ENCODE measurements at regions not wholly inside any gene's neighbourhood (a gene's known extent, or its start where the extent isn't known, plus 50 kb on each side); places are given as distances from the start of the nearest gene placed in this dataset.

GRCh38 chr3:31319332-31319731 lies 213.4 kb upstream of the STT3B start:
- Histone ChIP-seq H2AFZ (no peak overlapping the region), H3K27me3 (ENCODE audit: insufficient read depth) (no peaks in the 10 kb centered on the region), H3K79me2 (replicated peaks; ENCODE audit: insufficient read depth) (no peaks in the 10 kb centered on the region), H3K27ac (ENCODE audit: low read depth) (no peak overlapping the region), H3F3A (replicated peaks; ENCODE audit: low read depth) (no peaks in the 10 kb centered on the region), H4K20me1 (replicated peaks; ENCODE audit: insufficient read depth) (no peaks in the 10 kb centered on the region), H3K36me3 (ENCODE audit: insufficient read depth) (peaks cover 3% of the 10 kb centered on the region; the same call in 1 of the 2 replicates), H3K4me2 (no peak overlapping the region), H3K4me3 (no peak overlapping the region), H3K4me1 (ENCODE audit: insufficient read depth) (no peaks in the 10 kb centered on the region), H3K9me2 (ENCODE audit: insufficient read depth) (peaks cover 20% of the 10 kb centered on the region)
- TF ChIP-seq EZH2 (IDR thresholded peaks at IDR 0.05; ENCODE audit: low read depth, unreplicated experiment) = no peak
- no peak for TF ChIP-seq JUNB (IDR thresholded peaks at IDR 0.05; ENCODE audit: unreplicated experiment)
- TF ChIP-seq ZNF331 (CRISPR knock-in tag; IDR thresholded peaks at IDR 0.05; ENCODE audit: low read depth) = no peak
- no peak for TF ChIP-seq REST (IDR thresholded peaks at IDR 0.05; ENCODE audit: unreplicated experiment)
- no peak for TF ChIP-seq NANOG (IDR thresholded peaks at IDR 0.05; ENCODE audit: borderline replicate concordance)
- no peak for TF ChIP-seq CREB1 (CRISPR knock-in tag; IDR thresholded peaks at IDR 0.05; ENCODE audit: low read depth)
- TF ChIP-seq POLR2AphosphoS5 (IDR thresholded peaks at IDR 0.05; ENCODE audit: low read depth) = no peak
- no peak for TF ChIP-seq STAT1 (IDR thresholded peaks at IDR 0.05; ENCODE audit: unreplicated experiment)
- TF ChIP-seq ZNF462 (CRISPR knock-in tag; IDR thresholded peaks at IDR 0.05) = no peak
- TF ChIP-seq CTCF (conservative IDR thresholded peaks at IDR 0.05; ENCODE audit: low read depth in 2 of 2) = no peak
- no peak for TF ChIP-seq ZNF114 (CRISPR knock-in tag; IDR thresholded peaks at IDR 0.05)
- no peak for TF ChIP-seq ETS1 (IDR thresholded peaks at IDR 0.05)
- no peak for TF ChIP-seq EZH2phosphoT487 (IDR thresholded peaks at IDR 0.05; ENCODE audit: unreplicated experiment)
- Mint-ChIP-seq H3K27ac (no peak overlapping the region), H3K4me3 (no peak overlapping the region), H3K4me1 (no peaks in the 10 kb centered on the region), H3K36me3 (ENCODE audit: low read depth) (peaks cover 11% of the 10 kb centered on the region), H3K9me3 (peaks cover 24% of the 10 kb centered on the region), H3K27me3 (ENCODE audit: insufficient read depth, low read depth, poor library complexity) (no peaks in the 10 kb centered on the region)
- ATAC-seq (no peak), DNase-seq (ENCODE audit: low spot score) (no peak)
